Mesodermal cell (in vitro differentiated cells): ENCODE measurements at regions not wholly inside any gene's neighbourhood (a gene's known extent, or its start where the extent isn't known, plus 50 kb on each side); places are given as distances from the start of the nearest gene placed in this dataset.

Source experiments
- H3K27ac ChIP-seq: 2 replicates; pipeline ENCODE4 v1.7.0; 2013; ENCODE audit warnings: mild to moderate bottlenecking, low read depth, low read length, moderate library complexity; ENCODE audit not compliant: severe bottlenecking
- H3K36me3 ChIP-seq: 2 replicates; pipeline ENCODE4 v1.7.1; 2013; ENCODE audit warnings: mild to moderate bottlenecking, low read length, moderate library complexity; ENCODE audit not compliant: control insufficient read depth, insufficient read depth
- H3K4me1 ChIP-seq: one replicate; pipeline ENCODE4 v1.7.1; 2013; ENCODE audit warnings: mild to moderate bottlenecking, low read length; ENCODE audit not compliant: insufficient read depth, control insufficient read depth, poor library complexity, severe bottlenecking
- H3K4me3 ChIP-seq: 2 replicates; pipeline ENCODE4 v1.7.0; 2013; ENCODE audit warnings: low read length, control low read depth, mild to moderate bottlenecking; ENCODE audit not compliant: insufficient read depth, poor library complexity, severe bottlenecking; ENCODE audit errors: extremely low read depth
- H3K9me3 ChIP-seq: 2 replicates; pipeline ENCODE4 v1.7.1; 2013; ENCODE audit warnings: mild to moderate bottlenecking, low read length, moderate library complexity; ENCODE audit not compliant: control insufficient read depth
- WGBS, 2 experiments: methylation state at CpG; one replicate each; pipeline ENCODE4 v1.1.5; 2013; ENCODE audit warnings: missing lambda C conversion rate in 2 of 2; ENCODE audit not compliant: insufficient coverage in 2 of 2; 5-methylcytosine and 5-hydroxymethylcytosine counted together

- Histone ChIP-seq H3K4me1 (no peaks in the 10 kb centered on the region), H3K36me3 (no peaks in the 10 kb centered on the region), H3K27ac (no peak overlapping the region), H3K4me3 (no peak overlapping the region), H3K9me3 (no peaks in the 10 kb centered on the region)
- WGBS, 2 experiments, result 94 to 100% methylated on average over 1 to 3 of the region's 3 CpGs
Observed at GRCh38 chr18:46294318-46294717, 190.1 kb downstream of the HAUS1 start.

GRCh38 chr18:46294751-46295150, 190.6 kb downstream of the HAUS1 start:
- H3K27ac ChIP-seq, result no peak overlapping the region
- no peaks in the 10 kb centered on the region for H3K9me3 ChIP-seq
- 85 to 100% methylated on average over 2 to 3 of the region's 5 CpGs for WGBS, 2 experiments
- no peaks in the 10 kb centered on the region for H3K4me1 ChIP-seq
- H3K4me3 ChIP-seq, result no peak overlapping the region
- H3K36me3 ChIP-seq, result no peaks in the 10 kb centered on the region

- no peaks in the 10 kb centered on the region for H3K9me3 ChIP-seq
- no peak overlapping the region for H3K27ac ChIP-seq
- no peaks in the 10 kb centered on the region for H3K36me3 ChIP-seq
- no peaks in the 10 kb centered on the region for H3K4me1 ChIP-seq
- H3K4me3 ChIP-seq, result no peak overlapping the region
- 86 to 87% methylated on average over 3 to 4 of the region's 7 CpGs for WGBS, 2 experiments
Observed at GRCh38 chr18:46295416-46295815, 191.2 kb downstream of the HAUS1 start.

- no peaks in the 10 kb centered on the region for H3K9me3 ChIP-seq
- no peaks in the 10 kb centered on the region for H3K36me3 ChIP-seq
- H3K4me3 ChIP-seq, result no peak overlapping the region
- no peaks in the 10 kb centered on the region for H3K4me1 ChIP-seq
- H3K27ac ChIP-seq, result no peak overlapping the region
- WGBS, 2 experiments, result 76 to 85% methylated on average over 2 to 3 of the region's 4 CpGs
Observed at GRCh38 chr18:46296656-46297055, 192.5 kb downstream of the HAUS1 start.

DNA sequence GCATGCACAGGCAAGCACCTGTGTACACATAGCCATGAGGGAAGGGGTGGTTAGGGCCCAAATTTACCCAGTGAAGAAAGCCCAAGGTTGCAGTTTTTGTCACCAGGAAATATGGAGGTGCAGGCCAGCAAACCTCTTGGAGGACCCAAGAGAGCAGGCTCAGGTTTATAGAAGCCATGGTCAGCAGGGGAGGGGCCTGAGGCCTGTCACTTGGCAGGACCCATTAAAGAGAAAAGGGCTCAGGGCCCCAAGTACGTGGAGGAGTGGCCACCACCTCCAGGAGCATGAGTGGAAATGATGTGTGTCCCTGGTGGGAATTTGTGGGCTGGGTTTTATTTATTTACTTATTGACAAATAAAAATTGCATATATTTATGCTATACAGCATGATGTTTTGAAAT, 192.9 kb downstream of the HAUS1 start:
- no CpG with 5 or more reads among the region's 1 CpG for WGBS, 2 experiments
- H3K4me3 ChIP-seq, result no peak overlapping the region
- H3K4me1 ChIP-seq, result no peaks in the 10 kb centered on the region
- no peaks in the 10 kb centered on the region for H3K36me3 ChIP-seq
- no peaks in the 10 kb centered on the region for H3K9me3 ChIP-seq
- H3K27ac ChIP-seq, result no peak overlapping the region

GRCh38 chr18:46297621-46298020, 193.4 kb downstream of the HAUS1 start:
- Histone ChIP-seq H3K4me1 (no peaks in the 10 kb centered on the region), H3K27ac (no peak overlapping the region), H3K36me3 (no peaks in the 10 kb centered on the region), H3K4me3 (no peak overlapping the region), H3K9me3 (no peaks in the 10 kb centered on the region)
- 88 to 100% methylated on average over 2 of the region's 3 CpGs for WGBS, 2 experiments

GRCh38 chr18:46298511-46298910, 194.3 kb downstream of the HAUS1 start:
- Histone ChIP-seq H3K4me3 (no peak overlapping the region), H3K27ac (no peak overlapping the region), H3K36me3 (no peaks in the 10 kb centered on the region), H3K9me3 (no peaks in the 10 kb centered on the region), H3K4me1 (no peaks in the 10 kb centered on the region)
- 94 to 95% methylated on average over 5 of the region's 6 CpGs for WGBS, 2 experiments

GRCh38 chr18:46299465-46300008, 195.4 kb downstream of the HAUS1 start:
- H3K4me3 ChIP-seq, result no peak overlapping the region
- no peaks in the 10 kb centered on the region for H3K4me1 ChIP-seq
- WGBS, 2 experiments, result 92 to 95% methylated on average over 3 to 5 of the region's 7 CpGs
- H3K9me3 ChIP-seq, result no peaks in the 10 kb centered on the region
- no peak overlapping the region for H3K27ac ChIP-seq
- H3K36me3 ChIP-seq, result no peaks in the 10 kb centered on the region

DNA sequence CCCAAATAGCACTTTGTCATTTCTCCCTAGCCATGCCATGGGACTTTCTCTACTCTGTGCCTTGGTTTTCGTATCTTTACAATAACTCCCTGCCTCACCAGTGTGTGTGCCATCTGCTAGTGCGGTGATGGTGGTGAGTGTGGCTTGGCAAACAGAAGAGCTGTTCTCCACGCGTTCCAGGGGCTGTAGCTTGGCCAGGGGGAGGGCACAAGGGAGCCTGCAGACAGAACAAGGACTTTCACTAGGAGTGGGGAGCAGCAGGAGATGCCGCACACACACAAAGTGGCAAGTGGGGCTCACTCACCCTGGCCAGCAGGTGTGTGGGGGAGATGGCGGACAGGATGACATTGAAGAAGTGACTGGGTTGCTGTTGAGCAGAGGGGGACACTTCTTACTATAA, 196.9 kb downstream of the HAUS1 start:
- Histone ChIP-seq H3K4me1 (no peaks in the 10 kb centered on the region), H3K27ac (no peak overlapping the region), H3K36me3 (no peaks in the 10 kb centered on the region), H3K4me3 (no peak overlapping the region), H3K9me3 (no peaks in the 10 kb centered on the region)
- 77 to 95% methylated on average over 3 to 4 of the region's 6 CpGs for WGBS, 2 experiments

DNA sequence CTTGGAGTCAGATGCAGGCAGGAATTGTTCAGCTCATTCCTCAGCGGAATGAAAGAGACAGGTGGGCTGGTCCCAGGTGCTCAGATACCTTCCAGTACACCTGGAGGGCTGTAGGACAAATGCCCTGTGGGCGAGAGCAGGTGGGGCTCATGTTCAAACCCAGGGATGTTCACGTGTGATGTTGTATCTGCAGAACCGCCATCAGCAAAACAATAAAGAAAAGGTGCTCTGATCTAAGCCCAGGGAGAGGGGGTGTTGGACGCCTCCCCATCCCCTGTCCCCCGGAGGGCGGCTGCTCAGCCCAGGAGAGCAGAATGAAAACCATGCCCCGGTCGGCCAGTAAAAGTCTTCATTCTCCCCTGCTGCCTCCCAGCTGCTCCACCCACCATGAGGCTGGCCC, 197.4 kb downstream of the HAUS1 start:
- WGBS, 2 experiments, result 71 to 85% methylated on average over 6 to 8 of the region's 9 CpGs
- Histone ChIP-seq H3K36me3 (no peaks in the 10 kb centered on the region), H3K9me3 (no peaks in the 10 kb centered on the region)

DNA sequence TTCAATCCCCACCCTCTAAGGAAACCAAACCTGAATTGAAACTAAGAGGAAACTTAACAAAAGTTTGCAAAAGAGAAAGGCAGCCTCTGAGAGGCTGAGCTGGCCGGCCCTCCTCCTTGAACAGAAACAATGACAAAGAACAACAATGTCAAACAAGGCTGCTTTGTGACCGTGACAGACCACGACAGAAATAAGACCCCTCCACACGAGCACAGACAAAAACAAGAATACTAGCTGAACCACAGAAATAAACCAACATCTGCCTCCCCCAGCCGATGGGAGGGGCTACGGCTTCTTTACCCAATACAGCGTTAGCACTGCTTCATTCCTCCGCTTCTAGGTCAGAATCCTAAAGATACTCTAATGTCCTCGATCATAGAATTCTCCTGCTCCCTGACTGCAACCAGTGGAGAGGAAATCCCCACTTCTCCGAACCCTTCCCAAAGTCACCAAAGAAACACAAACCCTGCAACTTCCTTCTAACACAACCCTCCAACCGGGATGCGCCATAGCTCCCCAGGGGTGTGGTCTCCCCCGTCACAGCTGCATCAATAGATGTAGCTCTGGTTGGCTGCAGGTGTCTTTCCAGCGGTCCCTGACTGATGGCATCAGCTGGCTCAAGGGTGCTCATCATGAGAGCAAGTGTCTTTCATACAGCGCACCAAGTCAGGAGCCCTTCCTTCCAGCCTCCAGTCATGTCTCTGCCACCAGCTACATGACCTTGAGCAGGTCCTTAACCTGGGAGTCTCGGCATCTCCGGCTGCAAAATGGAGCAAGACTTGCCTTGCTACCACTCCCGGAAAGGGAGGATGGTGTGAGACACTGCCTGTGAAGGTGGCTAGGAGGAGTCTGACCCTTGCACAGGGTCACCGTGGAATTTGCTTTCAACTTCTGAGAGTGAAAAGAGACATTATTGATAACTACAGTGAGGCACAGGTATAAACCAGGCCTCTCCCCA, 198.6 kb downstream of the HAUS1 start:
- H3K27ac ChIP-seq, result no peak overlapping the region
- WGBS, 2 experiments, result 75 to 81% methylated on average over 12 to 19 of the region's 19 CpGs
- no peaks in the 10 kb centered on the region for H3K9me3 ChIP-seq
- H3K4me1 ChIP-seq, result no peaks in the 10 kb centered on the region
- no peaks in the 10 kb centered on the region for H3K36me3 ChIP-seq
- H3K4me3 ChIP-seq, result no peak overlapping the region

More for the DNA sequence above, 197.4 kb downstream of the HAUS1 start:
- Histone ChIP-seq H3K27ac (no peak overlapping the region), H3K4me3 (no peak overlapping the region), H3K4me1 (no peaks in the 10 kb centered on the region)
